ENCODE measurements at regions not wholly inside any gene's neighbourhood (a gene's known extent, or its start where the extent isn't known, plus 50 kb on each side); places are given as distances from the start of the nearest gene placed in this dataset.

- TF ChIP-seq CTCF (IDR thresholded peaks at IDR 0.05), result no peak
- TF ChIP-seq EZH2 (IDR thresholded peaks at IDR 0.05), result no peak
- TF ChIP-seq EZH2phosphoT487 (IDR thresholded peaks at IDR 0.05), result no peak
These were observed 176.2 kb downstream of the DMRTA1 start for GRCh38 chr9:22622815-22623214.

Measured in neural progenitor cell (in vitro differentiated cells).